ENCODE measurements at regions not wholly inside any gene's neighbourhood (a gene's known extent, or its start where the extent isn't known, plus 50 kb on each side); places are given as distances from the start of the nearest gene placed in this dataset.

DNA sequence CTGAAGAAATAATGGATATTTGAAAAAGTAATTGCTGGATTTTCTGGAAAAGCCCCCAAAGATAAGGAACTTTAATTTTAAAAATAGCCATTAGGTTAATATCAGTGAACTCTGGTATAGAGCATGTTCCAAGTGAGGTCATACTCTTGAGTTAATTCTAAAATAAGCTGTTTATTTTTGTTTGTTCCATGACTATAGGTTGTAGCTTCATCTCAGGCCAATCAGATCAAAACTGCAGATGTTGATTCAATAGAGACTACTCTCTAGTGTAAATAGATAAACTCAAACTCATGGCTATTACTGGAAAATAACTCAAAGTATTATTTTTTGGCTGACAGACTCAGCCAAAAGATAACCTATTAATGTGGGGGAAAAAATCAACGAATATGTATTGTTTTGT lies 815.1 kb downstream of the DIAPH3 start:
- CTCF ChIA-PET: interaction anchor here (1.4 kb wide), 1 partner anchor 30 kb away, joined by 4 read pairs; no protein-coding TSS in a partner anchor
- H3K4me3 ChIP-seq (ENCODE audit: low read depth, low read length): no peak overlapping the region
- no peak for DNase-seq (ENCODE audit: low read depth, low spot score)
- POLR2A ChIA-PET: no interaction called here
- TF ChIP-seq, protein P1, sequence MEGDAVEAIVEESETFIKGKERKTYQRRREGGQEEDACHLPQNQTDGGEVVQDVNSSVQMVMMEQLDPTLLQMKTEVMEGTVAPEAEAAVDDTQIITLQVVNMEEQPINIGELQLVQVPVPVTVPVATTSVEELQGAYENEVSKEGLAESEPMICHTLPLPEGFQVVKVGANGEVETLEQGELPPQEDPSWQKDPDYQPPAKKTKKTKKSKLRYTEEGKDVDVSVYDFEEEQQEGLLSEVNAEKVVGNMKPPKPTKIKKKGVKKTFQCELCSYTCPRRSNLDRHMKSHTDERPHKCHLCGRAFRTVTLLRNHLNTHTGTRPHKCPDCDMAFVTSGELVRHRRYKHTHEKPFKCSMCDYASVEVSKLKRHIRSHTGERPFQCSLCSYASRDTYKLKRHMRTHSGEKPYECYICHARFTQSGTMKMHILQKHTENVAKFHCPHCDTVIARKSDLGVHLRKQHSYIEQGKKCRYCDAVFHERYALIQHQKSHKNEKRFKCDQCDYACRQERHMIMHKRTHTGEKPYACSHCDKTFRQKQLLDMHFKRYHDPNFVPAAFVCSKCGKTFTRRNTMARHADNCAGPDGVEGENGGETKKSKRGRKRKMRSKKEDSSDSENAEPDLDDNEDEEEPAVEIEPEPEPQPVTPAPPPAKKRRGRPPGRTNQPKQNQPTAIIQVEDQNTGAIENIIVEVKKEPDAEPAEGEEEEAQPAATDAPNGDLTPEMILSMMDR (IDR thresholded peaks at IDR 0.05; ENCODE audit: insufficient read depth, low read length, missing control alignments): no peak

DNA sequence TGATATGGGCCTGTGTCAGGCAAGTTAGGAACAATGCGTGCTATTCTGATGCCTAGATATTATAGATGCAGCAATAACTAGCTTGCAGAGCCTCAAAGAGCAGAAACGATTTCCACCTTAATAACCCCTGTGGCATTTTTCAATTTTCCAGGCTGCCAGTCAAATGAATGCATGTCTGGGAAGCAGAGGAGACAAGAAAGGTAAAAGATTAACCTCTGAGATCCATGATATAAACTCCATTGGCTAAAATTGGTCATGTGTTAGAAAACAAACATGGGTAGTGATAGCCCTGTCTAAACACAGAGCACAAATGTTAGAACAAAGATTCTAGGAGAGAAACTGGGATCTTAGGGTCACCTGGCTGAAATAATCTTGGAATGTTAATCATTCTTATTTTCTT lies 811.1 kb downstream of the DIAPH3 start:
- ChIA-PET CTCF (no interaction called here), POLR2A (no interaction called here)
- no peak for DNase-seq (ENCODE audit: low read depth, low spot score)
- TF ChIP-seq, protein P1 (IDR thresholded peaks at IDR 0.05; ENCODE audit: insufficient read depth, low read length, missing control alignments): no peak
- H3K4me3 ChIP-seq (ENCODE audit: low read depth, low read length): no peak overlapping the region

DNA sequence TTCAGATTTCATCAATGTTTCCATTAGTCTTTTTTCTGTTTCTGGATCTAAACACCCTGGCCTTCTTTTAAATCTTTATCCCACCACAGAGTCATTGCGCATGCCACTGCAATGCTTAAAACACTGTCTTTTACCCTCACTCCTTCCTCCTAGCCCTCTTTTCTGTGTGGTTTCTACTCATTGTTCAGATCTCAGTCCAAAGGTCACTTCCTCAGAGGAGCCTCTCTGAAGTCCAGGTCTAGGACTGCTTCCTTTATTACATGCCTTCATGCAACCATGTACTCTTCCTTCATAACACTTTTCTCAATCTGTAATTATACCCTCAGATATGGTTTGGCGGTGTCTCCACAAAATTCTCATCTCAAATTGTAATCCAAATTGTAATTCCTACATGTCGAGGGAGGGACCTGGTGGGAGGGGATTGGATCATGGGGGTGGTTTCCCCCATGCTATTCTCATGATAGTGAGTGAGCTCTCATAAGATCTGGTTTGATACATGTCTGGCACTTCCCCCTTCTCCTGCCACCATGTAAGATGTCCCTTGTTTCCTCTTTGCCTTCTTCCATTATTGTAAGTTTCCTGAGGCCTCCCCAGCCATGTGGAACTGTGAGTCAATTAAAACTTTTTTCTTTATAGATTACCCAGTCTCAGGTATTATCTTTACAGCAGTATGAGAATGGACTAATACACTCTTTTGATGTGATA lies 808.9 kb downstream of the DIAPH3 start:
- POLR2A ChIA-PET: no interaction called here
- CTCF ChIA-PET: no interaction called here
- TF ChIP-seq, protein P1 (IDR thresholded peaks at IDR 0.05; ENCODE audit: insufficient read depth, low read length, missing control alignments): no peak
- no peak for DNase-seq (ENCODE audit: low read depth, low spot score)
- H3K4me3 ChIP-seq (ENCODE audit: low read depth, low read length): no peak overlapping the region

DNA sequence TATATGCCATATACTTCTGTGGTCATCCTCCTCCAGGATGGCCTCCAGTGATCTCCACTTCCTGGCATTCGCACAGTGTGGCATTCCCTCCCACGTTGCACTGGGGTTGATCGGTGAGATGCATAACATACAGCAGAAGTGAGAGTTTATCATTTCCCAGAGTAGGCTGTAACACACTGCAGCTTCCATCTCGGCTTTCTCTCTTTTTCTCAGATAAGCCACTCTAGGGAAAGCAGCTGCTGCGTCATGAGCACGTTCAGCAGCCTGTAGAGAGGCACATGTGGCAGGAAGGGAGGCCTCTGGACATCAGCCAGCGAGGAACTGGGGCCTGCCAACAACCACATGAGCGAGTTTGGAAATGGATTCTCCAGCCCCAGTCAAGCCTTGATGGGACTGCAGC lies 807.1 kb downstream of the DIAPH3 start:
- ChIA-PET CTCF (interaction anchor here (0.9 kb wide), 1 partner anchor 9 kb away, joined by 3 read pairs; no protein-coding TSS in a partner anchor), POLR2A (no interaction called here)
- TF ChIP-seq, protein P1 (IDR thresholded peaks at IDR 0.05; ENCODE audit: insufficient read depth, low read length, missing control alignments): no peak
- H3K4me3 ChIP-seq (ENCODE audit: low read depth, low read length): no peak overlapping the region
- no peak for DNase-seq (ENCODE audit: low read depth, low spot score)

DNA sequence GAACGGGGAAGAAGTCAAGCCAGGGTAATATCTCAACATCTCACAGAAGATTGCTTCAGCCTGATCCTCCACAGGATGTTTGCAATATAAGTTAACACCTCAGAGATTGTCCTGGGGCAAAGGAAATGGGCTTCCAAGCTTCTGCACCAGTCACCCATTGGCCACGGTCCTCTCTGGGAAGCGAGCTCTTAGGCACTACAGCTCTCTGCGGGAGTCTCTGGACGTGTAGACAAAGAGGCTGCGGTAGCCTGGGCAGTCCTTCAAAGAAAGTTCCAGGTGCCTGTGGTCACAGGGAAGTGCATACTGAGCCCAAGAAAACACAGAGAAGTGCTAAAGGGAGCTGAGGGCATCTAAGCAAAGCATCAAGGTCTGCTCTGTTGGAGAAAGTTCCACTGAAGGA lies 805.7 kb downstream of the DIAPH3 start:
- ChIA-PET CTCF (interaction anchor here (1.1 kb wide), 1 partner anchor 33 kb away, joined by 3 read pairs; no protein-coding TSS in a partner anchor), POLR2A (no interaction called here)
- H3K4me3 ChIP-seq (ENCODE audit: low read depth, low read length): no peak overlapping the region
- TF ChIP-seq, protein P1 (IDR thresholded peaks at IDR 0.05; ENCODE audit: insufficient read depth, low read length, missing control alignments): no peak
- no peak for DNase-seq (ENCODE audit: low read depth, low spot score)

DNA sequence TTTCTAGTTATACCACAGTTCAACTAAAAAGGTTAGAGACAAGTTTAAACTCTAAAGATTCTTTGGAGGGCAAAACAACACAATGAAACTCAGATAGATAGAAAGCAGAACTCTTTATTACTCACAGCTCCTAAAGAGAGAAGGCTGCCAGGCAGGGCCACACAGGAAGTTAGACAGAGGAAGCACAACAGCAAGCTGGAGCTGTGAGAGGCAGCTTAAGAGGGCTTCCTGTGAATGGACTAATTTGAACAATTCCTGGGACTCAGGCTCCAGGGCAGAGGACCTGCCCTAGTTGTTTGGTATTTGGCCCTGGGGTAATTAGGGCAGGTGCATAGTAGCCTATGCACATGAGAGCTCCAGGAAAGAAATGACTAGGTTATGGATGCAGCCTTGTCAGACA lies 803.6 kb downstream of the DIAPH3 start:
- DNase-seq (ENCODE audit: low read depth, low spot score): no peak
- POLR2A ChIA-PET: no interaction called here
- H3K4me3 ChIP-seq (ENCODE audit: low read depth, low read length): no peak overlapping the region
- TF ChIP-seq, protein P1 (IDR thresholded peaks at IDR 0.05; ENCODE audit: insufficient read depth, low read length, missing control alignments): no peak
- CTCF ChIA-PET: no interaction called here
